ENCODE measurements at regions not wholly inside any gene's neighbourhood (a gene's known extent, or its start where the extent isn't known, plus 50 kb on each side); places are given as distances from the start of the nearest gene placed in this dataset.

GRCh38 chr5:88380332-88380731, 111.7 kb upstream of the TMEM161B start:
- H3K27me3 ChIP-seq (ENCODE audit: control insufficient read depth, insufficient read depth, low read length), result no peaks in the 10 kb centered on the region
- no peak overlapping the region for H3K4me3 ChIP-seq (ENCODE audit: low read depth, low read length)
- POLR2A ChIA-PET, result no interaction called here
- no peak for DNase-seq (ENCODE audit: low read depth)
- TF ChIP-seq CTCF (IDR thresholded peaks at IDR 0.05; ENCODE audit: insufficient read depth, low read depth, low read length), result no peak
- H3K36me3 ChIP-seq (ENCODE audit: control insufficient read depth, insufficient read depth, low read length), result no peaks in the 10 kb centered on the region
- CTCF ChIA-PET, result no interaction called here

- no peak overlapping the region for H3K4me3 ChIP-seq (ENCODE audit: low read depth, low read length)
- POLR2A ChIA-PET, result no interaction called here
These were observed 109.3 kb upstream of the TMEM161B start for GRCh38 chr5:88377705-88378656.

GRCh38 chr5:88377240-88377639, 108.6 kb upstream of the TMEM161B start:
- POLR2A ChIA-PET, result no interaction called here
- TF ChIP-seq CTCF (IDR thresholded peaks at IDR 0.05; ENCODE audit: insufficient read depth, low read depth, low read length), result no peak
- CTCF ChIA-PET, result no interaction called here
- DNase-seq (ENCODE audit: low read depth), result no peak
- no peaks in the 10 kb centered on the region for H3K27me3 ChIP-seq (ENCODE audit: control insufficient read depth, insufficient read depth, low read length)
- no peaks in the 10 kb centered on the region for H3K36me3 ChIP-seq (ENCODE audit: control insufficient read depth, insufficient read depth, low read length)
- no peak overlapping the region for H3K4me3 ChIP-seq (ENCODE audit: low read depth, low read length)

More at GRCh38 chr5:88377705-88378656, 109.3 kb upstream of the TMEM161B start:
- CTCF ChIA-PET, result no interaction called here
- H3K36me3 ChIP-seq (ENCODE audit: control insufficient read depth, insufficient read depth, low read length), result no peaks in the 10 kb centered on the region
- TF ChIP-seq CTCF (IDR thresholded peaks at IDR 0.05; ENCODE audit: insufficient read depth, low read depth, low read length), result no peak
- no peak for DNase-seq (ENCODE audit: low read depth)
- no peaks in the 10 kb centered on the region for H3K27me3 ChIP-seq (ENCODE audit: control insufficient read depth, insufficient read depth, low read length)

- POLR2A ChIA-PET, result no interaction called here
- no peaks in the 10 kb centered on the region for H3K27me3 ChIP-seq (ENCODE audit: control insufficient read depth, insufficient read depth, low read length)
- H3K36me3 ChIP-seq (ENCODE audit: control insufficient read depth, insufficient read depth, low read length), result no peaks in the 10 kb centered on the region
- TF ChIP-seq CTCF (IDR thresholded peaks at IDR 0.05; ENCODE audit: insufficient read depth, low read depth, low read length), result no peak
- DNase-seq (ENCODE audit: low read depth), result no peak
- CTCF ChIA-PET, result no interaction called here
- no peak overlapping the region for H3K4me3 ChIP-seq (ENCODE audit: low read depth, low read length)
These were observed 108.1 kb upstream of the TMEM161B start for GRCh38 chr5:88376728-88377127.

- H3K36me3 ChIP-seq (ENCODE audit: control insufficient read depth, insufficient read depth, low read length), result no peaks in the 10 kb centered on the region
- no peak for DNase-seq (ENCODE audit: low read depth)
- no peak overlapping the region for H3K4me3 ChIP-seq (ENCODE audit: low read depth, low read length)
- ChIA-PET CTCF (no interaction called here), POLR2A (no interaction called here)
- no peak for TF ChIP-seq CTCF (IDR thresholded peaks at IDR 0.05; ENCODE audit: insufficient read depth, low read depth, low read length)
- H3K27me3 ChIP-seq (ENCODE audit: control insufficient read depth, insufficient read depth, low read length), result no peaks in the 10 kb centered on the region
These were observed 105.7 kb upstream of the TMEM161B start for GRCh38 chr5:88374391-88374790.
